H1 (cell line): ENCODE measurements at regions not wholly inside any gene's neighbourhood (a gene's known extent, or its start where the extent isn't known, plus 50 kb on each side); places are given as distances from the start of the nearest gene placed in this dataset.

ENCODE experiments used
- CTCF ChIA-PET: fragments of 300-600 bp; sonication (Branson Sonifier 250); formaldehyde crosslinking; loops from one replicate; lab custom pipeline; 2021; ENCODE audit not compliant: partially characterized antibody; lab: Charles Lee
- POLR2A ChIA-PET: fragments of 300-600 bp; sonication (Branson Sonifier 250); formaldehyde crosslinking; loops from one replicate; lab custom pipeline; 2021; ENCODE audit warnings: inconsistent platforms; ENCODE audit not compliant: partially characterized antibody; lab: Charles Lee
- DNase-seq, 2 experiments: peaks; one replicate each; pipeline versions ENCODE4 v3.0.0 to v3.0.0-alpha.2; 2010 to 2022; ENCODE audit warnings: low spot score in 2 of 2, low read depth in 1 of 2, mixed read lengths in 1 of 2
- FAIRE-seq: peaks from 2 replicates; lab custom pipeline; 2011; peaks lifted over from hg19 to GRCh38; lab: Jason Lieb, UNC
- H2AFZ ChIP-seq: 2 replicates; pipeline ENCODE4 v1.8.1; 2012; ENCODE audit warnings: low read length, inconsistent platforms
- H2AK5ac ChIP-seq: 2 replicates; pipeline ENCODE4 v1.6.1; 2013; ENCODE audit warnings: low read depth, low read length
- H2BK120ac ChIP-seq: replicated peaks from 2 replicates; pipeline ENCODE3; 2013; ENCODE audit warnings: low read depth, low read length, inconsistent platforms
- H2BK12ac ChIP-seq: 2 replicates; pipeline ENCODE4 v1.6.1; 2013; ENCODE audit warnings: low read depth, low read length
- H2BK15ac ChIP-seq: 2 replicates; pipeline ENCODE4 v1.6.1; 2013; ENCODE audit warnings: low read length
- H2BK20ac ChIP-seq: 2 replicates; pipeline ENCODE4 v1.6.1; 2013; ENCODE audit warnings: low read length
- H2BK5ac ChIP-seq: 2 replicates; pipeline ENCODE4 v1.6.1; 2013; ENCODE audit warnings: low read depth, low read length
- H3K14ac ChIP-seq: 2 replicates; pipeline ENCODE4 v1.6.1; 2013; ENCODE audit warnings: inconsistent platforms; ENCODE audit not compliant: insufficient read length
- H3K18ac ChIP-seq: 2 replicates; pipeline ENCODE4 v1.6.1; 2013; ENCODE audit warnings: low read length; ENCODE audit errors: extremely low read depth
- H3K23ac ChIP-seq: 2 replicates; pipeline ENCODE4 v1.6.1; 2013; ENCODE audit warnings: inconsistent platforms; ENCODE audit not compliant: insufficient read length
- H3K23me2 ChIP-seq: 2 replicates; pipeline ENCODE4 v1.6.1; 2013; ENCODE audit warnings: low read depth, low read length
- H3K27ac ChIP-seq: 2 replicates; pipeline ENCODE4 v1.6.1; 2011; ENCODE audit warnings: low read depth, low read length, inconsistent platforms
- H3K27me3 ChIP-seq, 4 experiments: replicated peaks in 1 of 4; 1 replicate in 1 of 4; 2 replicates in 3 of 4; pipeline versions ENCODE4 v1.6.1 to v1.8.1; 2011 to 2013; ENCODE audit warnings: low read length in 3 of 4, mild to moderate bottlenecking in 3 of 4, inconsistent platforms in 2 of 4, mixed read lengths in 2 of 4, moderate library complexity in 1 of 4; ENCODE audit not compliant: control insufficient read depth in 3 of 4, insufficient read depth in 3 of 4; ENCODE audit errors: extremely low read depth in 1 of 4
- H3K36me3 ChIP-seq, 4 experiments: 2 replicates each; pipeline versions ENCODE4 v1.6.1 to v1.8.1; 2011 to 2013; ENCODE audit warnings: mild to moderate bottlenecking in 4 of 4, low read length in 3 of 4, moderate library complexity in 2 of 4, control low read depth in 1 of 4, inconsistent platforms in 1 of 4; ENCODE audit not compliant: insufficient read depth in 4 of 4, control insufficient read depth in 2 of 4
- H3K4ac ChIP-seq: replicated peaks from 2 replicates; pipeline ENCODE3; 2013; ENCODE audit warnings: low read length, low read depth, mixed read lengths, inconsistent platforms; ENCODE audit not compliant: insufficient read length
- H3K4me1 ChIP-seq, 4 experiments: replicated peaks in 1 of 4; 1 replicate in 1 of 4; 2 replicates in 3 of 4; pipeline versions ENCODE4 v1.6.1 to v1.8.1; 2011 to 2013; ENCODE audit warnings: low read length in 3 of 4, inconsistent platforms in 2 of 4, mixed read lengths in 1 of 4; ENCODE audit not compliant: insufficient read depth in 4 of 4, control insufficient read depth in 3 of 4
- H3K4me2 ChIP-seq, 2 experiments: 2 replicates each; pipeline versions ENCODE4 v1.6.1 to v1.8.1; 2011 to 2013; ENCODE audit warnings: low read depth in 2 of 2, low read length in 2 of 2, control low read depth in 1 of 2, inconsistent platforms in 1 of 2, mild to moderate bottlenecking in 1 of 2; ENCODE audit not compliant: insufficient read depth in 1 of 2
- H3K4me3 ChIP-seq, 4 experiments: fragments of 200-600, 300-600 bp in 1 of 4; sonication (generic), shearing (Covaris generic), sonication (Bioruptor Twin) in 1 of 4; 2 replicates each; pipeline versions ENCODE4 v1.5.1 to v1.8.1; 2011 to 2016; ENCODE audit warnings: low read length in 4 of 4, low read depth in 3 of 4, control low read depth in 2 of 4, inconsistent platforms in 2 of 4, mild to moderate bottlenecking in 2 of 4, mixed read lengths in 1 of 4, moderate library complexity in 1 of 4; ENCODE audit not compliant: insufficient read depth in 2 of 4; ENCODE audit errors: extremely low read depth in 1 of 4
- H3K56ac ChIP-seq: replicated peaks from 2 replicates; pipeline ENCODE3; 2013; ENCODE audit warnings: low read depth, mild to moderate bottlenecking, mixed read lengths, low read length, inconsistent platforms; ENCODE audit not compliant: insufficient read length
- H3K79me1 ChIP-seq: 2 replicates; pipeline ENCODE4 v1.6.1; 2013; ENCODE audit warnings: low read depth, low read length, control low read depth
- H3K79me2 ChIP-seq, 2 experiments: 2 replicates each; pipeline versions ENCODE4 v1.6.1 to v1.8.1; 2012 to 2013; ENCODE audit warnings: low read length in 2 of 2, mild to moderate bottlenecking in 2 of 2, inconsistent platforms in 1 of 2; ENCODE audit not compliant: insufficient read depth in 2 of 2, control insufficient read depth in 1 of 2
- H3K9ac ChIP-seq, 4 experiments: replicated peaks in 1 of 4; 1 replicate in 1 of 4; 2 replicates in 3 of 4; pipeline versions ENCODE4 v1.6.1 to v1.8.1; 2011 to 2013; ENCODE audit warnings: low read depth in 3 of 4, low read length in 3 of 4, control low read depth in 2 of 4, mild to moderate bottlenecking in 2 of 4, moderate library complexity in 2 of 4, inconsistent platforms in 1 of 4; ENCODE audit errors: extremely low read depth in 1 of 4
- H3K9me3 ChIP-seq, 2 experiments: 2 replicates each; pipeline versions ENCODE4 v1.6.1 to v1.8.1; 2012 to 2013; ENCODE audit warnings: mild to moderate bottlenecking in 2 of 2, moderate library complexity in 2 of 2, control low read depth in 1 of 2, inconsistent platforms in 1 of 2, low read depth in 1 of 2, low read length in 1 of 2, mixed read lengths in 1 of 2; ENCODE audit not compliant: insufficient read depth in 2 of 2
- H4K20me1 ChIP-seq, 2 experiments: replicated peaks in 1 of 2; 2 replicates each; pipeline versions ENCODE3 to v1.8.1; 2011 to 2013; ENCODE audit warnings: inconsistent platforms in 2 of 2, low read length in 2 of 2, mild to moderate bottlenecking in 1 of 2; ENCODE audit not compliant: insufficient read depth in 2 of 2, control insufficient read depth in 1 of 2
- H4K5ac ChIP-seq: 2 replicates; pipeline ENCODE4 v1.6.1; 2013; ENCODE audit warnings: low read length, low read depth, mixed read lengths, inconsistent platforms; ENCODE audit not compliant: insufficient read length
- H4K8ac ChIP-seq: 2 replicates; pipeline ENCODE4 v1.8.0; 2013; ENCODE audit warnings: mild to moderate bottlenecking, moderate library complexity, low read length, inconsistent platforms; ENCODE audit not compliant: insufficient read depth; ENCODE audit errors: extremely low read depth
- H4K91ac ChIP-seq: replicated peaks from 2 replicates; pipeline ENCODE3; 2013; ENCODE audit warnings: low read length, mixed read lengths, inconsistent platforms; ENCODE audit not compliant: insufficient read length
- RAD21 ChIP-seq, 2 experiments: IDR thresholded peaks in 1 of 2; conservative IDR thresholded peaks in 1 of 2; 2 replicates each; pipeline ENCODE4 v1.6.1; 2011; ENCODE audit warnings: low read depth in 2 of 2, low read length in 2 of 2, improper control_type of control experiment in 1 of 2, inconsistent platforms in 1 of 2, mild to moderate bottlenecking in 1 of 2, moderate library complexity in 1 of 2

GRCh38 chr5:92962752-92963151 lies 618.3 kb downstream of the NR2F1-AS1 start:
- H2BK5ac ChIP-seq, result no peak overlapping the region
- no peak overlapping the region for H2AFZ ChIP-seq
- no peak overlapping the region for H4K91ac ChIP-seq
- H3K56ac ChIP-seq, result no peak overlapping the region
- H3K4ac ChIP-seq, result no peak overlapping the region
- H3K79me1 ChIP-seq, result no peaks in the 10 kb centered on the region
- H3K36me3 ChIP-seq, result no peaks in the 10 kb centered on the region
- no peaks in the 10 kb centered on the region for H3K79me2 ChIP-seq
- H3K18ac ChIP-seq, result no peak overlapping the region
- H3K9ac ChIP-seq, result no peak overlapping the region
- POLR2A ChIA-PET, result no interaction called here
- no peak overlapping the region for H3K23ac ChIP-seq
- CTCF ChIA-PET, result no interaction called here
- H3K4me1 ChIP-seq, result no peaks in the 10 kb centered on the region
- FAIRE-seq (no peak), DNase-seq (no peak)
- no peak overlapping the region for H2BK15ac ChIP-seq
- no peaks in the 10 kb centered on the region for H4K20me1 ChIP-seq
- H3K4me2 ChIP-seq, result no peak overlapping the region
- H3K27me3 ChIP-seq, result no peaks in the 10 kb centered on the region
- H3K14ac ChIP-seq, result no peak overlapping the region
- H2BK12ac ChIP-seq, result no peak overlapping the region
- TF ChIP-seq RAD21 (IDR thresholded peaks at IDR 0.05 in 1 of 2, conservative IDR thresholded peaks at IDR 0.05 in 1 of 2; ENCODE audit: low read depth in 2 of 2, low read length in 2 of 2), result no peak
- H2BK20ac ChIP-seq, result no peak overlapping the region
- no peak overlapping the region for H4K5ac ChIP-seq
- H2BK120ac ChIP-seq, result no peak overlapping the region
- no peak overlapping the region for H3K27ac ChIP-seq
- H4K8ac ChIP-seq, result no peak overlapping the region
- H2AK5ac ChIP-seq, result no peak overlapping the region
- H3K4me3 ChIP-seq, result no peak overlapping the region
- no peaks in the 10 kb centered on the region; a peak in 1 of 4 replicates for H3K9me3 ChIP-seq
- no peaks in the 10 kb centered on the region for H3K23me2 ChIP-seq
